Activated CD4-positive, alpha-beta T cell treated with anti-CD3 and anti-CD28 coated beads for 36 hours (primary cell): ENCODE measurements at regions not wholly inside any gene's neighbourhood (a gene's known extent, or its start where the extent isn't known, plus 50 kb on each side); places are given as distances from the start of the nearest gene placed in this dataset.
"Not testable (repeated sequence)": the region's sequence is repeated elsewhere in the genome, so short reads cannot be mapped to it uniquely, and the experiment has no call there.

Experiments used
- ATAC-seq: fragments of 200-7000 bp; cut with Tn5 transposase; one replicate; pipeline ENCODE4 v1.10.0; 2021; ENCODE audit warnings: mild to moderate bottlenecking, moderate library complexity
- CTCF ChIA-PET: fragments of 350-600 bp; sonication (Branson Sonifier 250); formaldehyde crosslinking; loops from one replicate; lab custom pipeline; 2021; ENCODE audit warnings: antibody characterized with exemption; lab: Charles Lee
- POLR2A ChIA-PET: fragments of 350-600 bp; sonication (Branson Sonifier 250); formaldehyde crosslinking; loops from one replicate; lab custom pipeline; 2021; ENCODE audit warnings: antibody characterized with exemption, inconsistent platforms; lab: Charles Lee
- DNase-seq: peaks from one replicate; pipeline ENCODE4 v3.0.0-alpha.2; 2020
- H3K27ac Mint-ChIP-seq: one replicate; pipeline ENCODE4 v1.8.0; 2021; ENCODE audit warnings: mixed read lengths
- H3K27me3 Mint-ChIP-seq: one replicate; pipeline ENCODE4 v1.8.0; 2021; ENCODE audit warnings: mixed read lengths
- H3K36me3 Mint-ChIP-seq: one replicate; pipeline ENCODE4 v1.8.0; 2021; ENCODE audit warnings: low read depth, mixed read lengths
- H3K4me1 Mint-ChIP-seq: one replicate; pipeline ENCODE4 v1.8.0; 2021; ENCODE audit warnings: mixed read lengths
- H3K4me3 Mint-ChIP-seq: one replicate; pipeline ENCODE4 v1.8.0; 2021; ENCODE audit warnings: mild to moderate bottlenecking, moderate library complexity, mixed read lengths
- H3K9me3 Mint-ChIP-seq: one replicate; pipeline ENCODE4 v1.8.0; 2021; ENCODE audit warnings: low read depth, mixed read lengths
- intact Hi-C, 2 experiments: fragments of 100-400 bp; cut with DNase I in 1 of 2; cut with micrococcal nuclease in 1 of 2; formaldehyde crosslinking; loops; one replicate each; pipeline versions ENCODE4 v1.14.2 to v1.15.1; 2022 to 2024; cut with DNase I, micrococcal nuclease

DNA sequence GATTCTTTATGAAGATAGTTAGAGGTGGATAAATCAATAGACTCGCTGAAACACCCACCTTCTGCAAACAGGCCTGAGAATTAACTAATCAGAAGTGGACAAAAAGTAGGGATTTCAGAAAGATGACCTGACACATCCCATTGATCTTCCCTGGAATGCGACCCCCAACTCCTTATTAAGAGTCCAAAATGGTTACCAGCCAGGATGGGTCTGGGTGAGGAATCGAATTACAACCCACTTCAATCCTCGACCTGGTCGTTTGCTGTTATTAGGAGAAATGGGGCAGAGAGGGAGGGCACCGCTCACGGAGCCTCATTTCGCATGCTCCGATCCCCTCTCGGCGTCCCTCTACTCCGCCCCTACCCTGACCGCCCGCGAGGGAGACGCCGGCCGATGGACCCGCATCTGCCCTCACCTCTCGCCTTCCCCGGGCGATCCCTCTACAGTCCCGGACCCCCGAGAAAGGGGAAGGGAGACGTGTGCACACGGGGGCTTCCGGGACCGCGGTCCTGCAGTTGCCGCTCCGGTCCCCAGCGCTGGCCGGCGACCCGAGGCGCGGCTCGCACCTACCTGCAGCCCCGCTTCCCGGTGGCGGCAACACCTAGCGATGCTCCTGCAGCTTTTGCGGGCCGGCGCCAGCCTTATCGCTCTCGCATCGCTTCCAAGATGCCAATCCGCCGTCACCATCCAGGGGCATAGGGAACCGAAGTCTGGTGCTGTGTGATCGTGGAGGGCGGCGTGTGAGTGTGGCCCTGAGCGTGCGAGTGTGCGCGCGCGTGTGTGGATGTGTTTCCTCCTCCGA, 69.3 kb upstream of the USP15 start:
- ChIA-PET POLR2A (interaction anchor here (0.5 kb wide), 1 partner anchor 19 kb away, joined by 3 read pairs; no protein-coding TSS in a partner anchor), CTCF (interaction anchor here (0.6 to 1.2 kb wide), 5 partner anchors 11 to 69 kb away, joined by 3 to 5 read pairs (median 4); partner anchors contain the start of gene USP15)
- peaks cover 22% of the 10 kb centered on the region for H3K4me1 Mint-ChIP-seq
- ATAC-seq (no peak), DNase-seq (peak; percentile 36)
- peak overlapping the region; percentile 71 for H3K4me3 Mint-ChIP-seq
- no peaks in the 10 kb centered on the region for H3K9me3 Mint-ChIP-seq
- H3K27me3 Mint-ChIP-seq: peaks cover 38% of the 10 kb centered on the region
- intact Hi-C loops: loop anchor here (5.0 to 10.0 kb wide), 3 partner anchors 69 to 536 kb away; no protein-coding TSS in a partner anchor
- H3K36me3 Mint-ChIP-seq: no peaks in the 10 kb centered on the region
- H3K27ac Mint-ChIP-seq: no peak overlapping the region

DNA sequence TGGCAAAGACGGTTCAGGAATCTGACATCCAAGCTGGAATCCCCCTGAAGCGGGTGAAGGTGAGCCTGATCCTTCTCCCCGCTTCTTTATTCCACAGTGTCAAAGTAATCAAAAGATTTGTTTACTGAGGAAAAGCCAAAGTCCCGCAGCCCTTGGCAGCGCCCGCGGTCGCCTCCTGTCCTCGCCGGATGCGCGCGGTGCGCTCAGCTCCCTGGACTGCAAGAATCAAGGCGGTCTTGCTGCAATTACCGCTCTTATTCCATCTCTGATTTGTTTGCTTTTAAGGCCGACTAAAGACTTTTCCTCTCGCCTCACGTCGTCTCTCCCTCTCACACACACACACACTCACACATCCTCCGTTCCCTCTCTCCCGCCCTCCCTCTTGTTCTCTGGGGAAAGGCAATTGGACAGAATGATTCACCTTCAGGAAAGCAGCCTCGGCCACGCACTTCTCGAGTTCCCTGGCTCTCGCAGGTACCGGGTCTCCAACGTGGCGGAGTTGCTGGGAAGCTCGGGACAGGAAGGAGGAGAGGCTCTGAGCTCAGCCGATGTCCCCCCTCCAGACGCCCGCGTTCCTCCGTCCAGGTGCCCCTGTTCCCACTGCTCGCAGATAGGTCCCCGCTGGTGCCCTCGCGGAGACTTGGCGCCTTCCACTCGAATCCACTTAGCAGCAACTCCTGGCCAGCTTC, 68.6 kb upstream of the USP15 start:
- no peaks in the 10 kb centered on the region for H3K9me3 Mint-ChIP-seq
- intact Hi-C loops: loop anchor here (2.0 to 10.0 kb wide), 5 partner anchors 69 to 537 kb away; no protein-coding TSS in a partner anchor
- H3K4me1 Mint-ChIP-seq: peaks cover 22% of the 10 kb centered on the region
- H3K27ac Mint-ChIP-seq: peak overlapping the region; percentile 42
- peak overlapping the region; percentile 71 for H3K4me3 Mint-ChIP-seq
- CTCF ChIA-PET: interaction anchor here (0.6 to 2.5 kb wide), 9 partner anchors 10 to 328 kb away, joined by 3 to 16 read pairs (median 4); no protein-coding TSS in a partner anchor
- POLR2A ChIA-PET: interaction anchor here (0.5 kb wide), 1 partner anchor 18 kb away, joined by 3 read pairs; no protein-coding TSS in a partner anchor
- H3K27me3 Mint-ChIP-seq: peaks cover 38% of the 10 kb centered on the region
- DNase-seq (peak; percentile 51), ATAC-seq (peak; percentile 29)
- H3K36me3 Mint-ChIP-seq: no peaks in the 10 kb centered on the region

DNA sequence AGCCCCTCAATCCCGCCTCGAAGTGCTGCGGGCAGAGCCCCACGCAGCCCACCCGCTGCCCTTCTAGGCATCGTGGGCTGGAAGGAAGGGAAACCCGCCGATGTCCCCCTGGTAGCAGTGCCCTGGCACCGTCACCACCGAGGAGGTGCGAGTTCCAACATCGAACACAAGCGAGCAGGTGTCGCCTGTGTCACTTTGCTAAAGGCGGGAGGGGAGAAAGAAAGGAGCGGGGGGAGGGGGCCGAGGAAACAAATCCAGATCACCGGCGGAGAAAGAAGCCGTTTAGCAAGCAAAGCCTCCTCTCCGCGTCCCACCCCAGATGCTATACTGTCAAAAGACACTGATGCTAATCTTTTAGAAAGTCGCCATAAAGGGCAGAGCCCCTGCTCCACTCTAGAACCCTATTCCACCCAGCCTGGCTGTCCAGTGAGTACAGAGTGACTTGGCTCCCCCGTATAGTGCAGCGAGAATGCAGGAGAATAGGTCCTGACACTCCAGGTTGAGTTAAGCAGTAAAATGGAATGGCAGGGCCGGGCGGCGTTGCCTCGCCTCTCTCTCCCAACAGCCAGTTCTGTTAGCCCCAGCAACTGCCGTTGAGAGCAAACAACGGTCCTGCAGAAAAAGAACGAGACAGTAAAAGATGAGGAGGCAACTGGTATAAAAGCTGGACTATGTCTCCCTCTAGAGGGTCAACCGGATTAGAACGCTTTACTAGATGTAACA, 67.9 kb upstream of the USP15 start:
- DNase-seq: peak; percentile 62
- H3K4me1 Mint-ChIP-seq: peaks cover 22% of the 10 kb centered on the region
- intact Hi-C loops: loop anchor here (2.0 to 10.0 kb wide), 5 partner anchors 70 to 538 kb away; no protein-coding TSS in a partner anchor
- ATAC-seq: peak; percentile 86
- ChIA-PET POLR2A (no interaction called here), CTCF (interaction anchor here (0.6 to 2.5 kb wide), 12 partner anchors 8 to 243 kb away, joined by 3 to 16 read pairs (median 4); no protein-coding TSS in a partner anchor)
- H3K4me3 Mint-ChIP-seq: peak overlapping the region; percentile 71
- H3K27ac Mint-ChIP-seq: no peak overlapping the region
- peaks cover 36% of the 10 kb centered on the region for H3K27me3 Mint-ChIP-seq
- H3K36me3 Mint-ChIP-seq: no peaks in the 10 kb centered on the region
- no peaks in the 10 kb centered on the region for H3K9me3 Mint-ChIP-seq

DNA sequence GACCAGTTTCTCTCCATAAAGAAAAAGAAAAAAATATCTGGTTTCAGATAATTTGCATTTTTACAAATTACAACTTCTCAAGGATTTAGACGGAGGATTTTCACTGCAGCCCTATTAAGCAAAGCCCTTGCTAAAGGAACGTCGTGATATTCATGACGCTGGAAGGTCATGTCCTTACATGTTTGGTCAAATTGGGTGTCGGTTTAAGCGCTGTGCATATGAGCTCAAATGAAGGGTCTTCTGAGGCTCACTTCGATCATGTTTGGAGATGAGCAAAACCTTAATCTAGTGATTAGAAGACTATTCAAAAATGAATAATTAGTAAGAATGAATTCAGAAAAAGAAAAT, 67.3 kb upstream of the USP15 start:
- intact Hi-C loops: loop anchor here (2.0 to 10.0 kb wide), 5 partner anchors 70 to 538 kb away; no protein-coding TSS in a partner anchor
- Mint-ChIP-seq H3K4me1 (peaks cover 22% of the 10 kb centered on the region), H3K9me3 (no peaks in the 10 kb centered on the region), H3K4me3 (peak overlapping the region; percentile 71), H3K36me3 (no peaks in the 10 kb centered on the region), H3K27ac (no peak overlapping the region), H3K27me3 (peaks cover 36% of the 10 kb centered on the region)
- ChIA-PET CTCF (interaction anchor here (0.7 to 2.5 kb wide), 14 partner anchors 9 to 784 kb away, joined by 3 to 16 read pairs (median 4); no protein-coding TSS in a partner anchor), POLR2A (no interaction called here)
- no peak for DNase-seq
- ATAC-seq: no peak

DNA sequence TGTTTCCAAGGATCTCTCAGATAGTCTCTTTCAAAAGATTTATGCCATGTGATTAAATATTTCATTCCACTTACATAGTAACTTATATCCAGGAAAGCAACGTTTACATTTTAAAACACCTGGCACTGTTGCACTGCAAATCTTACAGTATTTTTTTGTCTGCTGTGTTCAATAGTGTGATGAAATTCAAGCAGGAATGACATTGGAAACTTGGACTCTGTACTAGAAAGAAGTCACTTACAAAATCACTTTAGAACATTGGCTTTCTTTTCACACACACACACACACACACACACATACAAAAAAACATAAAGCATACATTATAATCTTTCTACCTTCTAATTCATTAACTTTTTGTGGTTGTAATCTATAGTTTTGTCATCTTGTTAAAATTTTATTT, 66.2 kb upstream of the USP15 start:
- no peak for DNase-seq
- H3K27me3 Mint-ChIP-seq: peaks cover 34% of the 10 kb centered on the region
- H3K9me3 Mint-ChIP-seq: no peaks in the 10 kb centered on the region
- H3K27ac Mint-ChIP-seq: no peak overlapping the region
- intact Hi-C loops: loop anchor here (5.0 to 10.0 kb wide), 3 partner anchors 72 to 539 kb away; no protein-coding TSS in a partner anchor
- H3K36me3 Mint-ChIP-seq: no peaks in the 10 kb centered on the region
- no peak overlapping the region for H3K4me3 Mint-ChIP-seq
- ChIA-PET POLR2A (interaction anchor here (0.6 kb wide), 1 partner anchor 14 kb away, joined by 14 read pairs; no protein-coding TSS in a partner anchor), CTCF (interaction anchor here (0.5 to 2.5 kb wide), 14 partner anchors 9 to 955 kb away, joined by 3 to 16 read pairs (median 4); no protein-coding TSS in a partner anchor)
- peaks cover 22% of the 10 kb centered on the region for H3K4me1 Mint-ChIP-seq
- ATAC-seq: no peak

DNA sequence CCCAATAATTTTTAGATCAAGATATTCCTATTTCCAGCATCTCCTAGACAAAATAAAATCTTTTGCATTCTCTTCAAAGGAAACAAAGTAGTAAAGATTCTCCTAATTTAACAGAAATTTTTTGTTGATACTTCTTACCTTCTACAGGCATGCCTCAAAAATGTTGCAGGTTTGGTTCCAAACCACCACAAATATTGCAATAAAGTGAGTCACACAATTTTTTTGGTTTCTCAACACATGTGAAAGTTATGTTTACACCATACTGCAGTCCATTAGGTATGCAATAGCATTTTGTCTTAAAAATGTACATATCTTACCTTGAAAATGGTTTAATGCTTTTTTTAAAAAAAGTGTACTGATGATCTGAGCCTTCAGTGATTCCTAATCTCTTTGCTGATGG, 65.6 kb upstream of the USP15 start:
- POLR2A ChIA-PET: no interaction called here
- Mint-ChIP-seq H3K36me3 (no peaks in the 10 kb centered on the region), H3K27me3 (peaks cover 30% of the 10 kb centered on the region), H3K27ac (no peak overlapping the region), H3K4me3 (no peak overlapping the region), H3K9me3 (no peaks in the 10 kb centered on the region), H3K4me1 (peaks cover 22% of the 10 kb centered on the region)
- intact Hi-C loops: loop anchor here (5.0 to 10.0 kb wide), 3 partner anchors 72 to 540 kb away; no protein-coding TSS in a partner anchor
- DNase-seq (no peak), ATAC-seq (no peak)
- CTCF ChIA-PET: interaction anchor here (2.2 kb wide), 1 partner anchor 16 kb away, joined by 10 read pairs; no protein-coding TSS in a partner anchor

DNA sequence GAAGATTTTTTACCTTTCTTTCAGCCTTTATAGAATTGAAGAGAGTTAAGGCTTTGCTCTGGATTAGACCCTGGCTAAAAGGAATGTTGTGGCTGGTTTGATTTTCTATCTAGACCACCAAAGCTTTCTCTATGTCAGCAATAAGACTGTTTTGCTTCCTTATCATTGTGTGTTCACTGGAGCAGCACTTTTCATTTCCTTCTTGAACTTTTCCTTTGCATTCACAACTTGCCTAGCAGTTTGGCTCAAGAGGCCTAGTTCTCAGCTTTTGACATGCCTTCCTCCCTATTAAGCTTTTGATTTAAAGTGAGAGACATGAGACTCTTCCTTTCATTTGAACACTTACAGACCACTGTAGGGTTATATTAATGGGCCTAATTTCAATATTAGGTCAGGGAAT, 64.1 kb upstream of the USP15 start:
- intact Hi-C loops: loop anchor here (10.0 kb wide), 2 partner anchors 191 to 541 kb away; no protein-coding TSS in a partner anchor

DNA sequence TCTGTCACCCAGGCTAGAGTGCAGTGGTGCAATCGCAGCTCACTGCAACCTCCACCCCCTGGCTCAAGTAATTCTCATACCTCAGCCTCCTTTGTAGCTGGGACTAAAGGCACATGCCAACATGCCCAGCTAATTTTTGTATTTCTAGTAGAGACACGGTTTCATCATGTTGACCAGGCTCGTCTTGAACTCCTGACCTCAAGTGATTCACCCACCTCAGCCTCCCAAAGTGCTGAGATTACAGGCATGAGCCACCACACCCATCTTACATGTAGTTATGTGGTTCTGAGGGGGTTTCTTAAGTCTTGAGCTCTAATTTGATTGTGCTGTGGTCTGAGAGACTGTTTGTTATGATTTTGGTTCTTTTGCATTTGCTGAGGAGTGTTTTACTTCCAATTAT, 57.3 kb upstream of the USP15 start:
- H3K36me3 Mint-ChIP-seq, H3K4me3 Mint-ChIP-seq, H3K4me1 Mint-ChIP-seq, intact Hi-C loops, H3K27me3 Mint-ChIP-seq, POLR2A ChIA-PET, H3K27ac Mint-ChIP-seq, ATAC-seq, DNase-seq: not testable (repeated sequence)
- CTCF ChIA-PET: interaction anchor here (0.6 to 3.1 kb wide), 4 partner anchors 9 to 592 kb away, joined by 3 to 12 read pairs (median 3); no protein-coding TSS in a partner anchor
- peaks cover 23% of the 10 kb centered on the region for H3K9me3 Mint-ChIP-seq

More for the DNA sequence above, 64.1 kb upstream of the USP15 start:
- Mint-ChIP-seq H3K9me3 (peaks cover 8% of the 10 kb centered on the region), H3K27me3 (peaks cover 16% of the 10 kb centered on the region), H3K4me3 (no peak overlapping the region), H3K27ac (no peak overlapping the region), H3K36me3 (no peaks in the 10 kb centered on the region), H3K4me1 (peaks cover 12% of the 10 kb centered on the region)
- ATAC-seq (no peak), DNase-seq (no peak)
- ChIA-PET CTCF (interaction anchor here (0.8 to 2.2 kb wide), 5 partner anchors 8 to 72 kb away, joined by 3 to 10 read pairs (median 3); no protein-coding TSS in a partner anchor), POLR2A (no interaction called here)

DNA sequence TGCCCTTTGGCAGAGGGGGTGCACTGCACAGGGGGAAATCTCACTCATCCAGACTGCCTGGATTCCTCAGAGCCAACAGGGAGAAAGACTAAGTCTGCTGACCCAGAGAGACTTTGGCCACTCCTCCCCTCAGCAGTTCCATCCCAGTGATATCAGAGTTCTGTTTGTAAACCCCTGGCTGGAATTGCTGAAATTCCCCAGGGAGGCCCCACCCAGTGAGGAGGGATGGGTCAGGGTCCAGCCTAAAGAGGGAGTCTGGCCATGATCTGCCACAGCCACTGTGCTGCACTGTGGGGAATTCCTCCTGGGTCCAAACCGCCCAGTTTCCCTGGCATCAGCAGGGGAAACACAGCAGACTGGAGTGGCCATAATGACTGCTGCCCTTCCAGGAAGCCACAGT, 54.9 kb upstream of the USP15 start:
- H3K9me3 Mint-ChIP-seq: peaks cover 21% of the 10 kb centered on the region
- no peaks in the 10 kb centered on the region for H3K27me3 Mint-ChIP-seq
- H3K4me1 Mint-ChIP-seq: peaks cover 6% of the 10 kb centered on the region
- peaks cover 2% of the 10 kb centered on the region for H3K36me3 Mint-ChIP-seq
- ChIA-PET POLR2A (no interaction called here), CTCF (no interaction called here)
- ATAC-seq (no peak), DNase-seq (no peak)
- no peak overlapping the region for H3K4me3 Mint-ChIP-seq
- intact Hi-C loops: no loop called here
- no peak overlapping the region for H3K27ac Mint-ChIP-seq

DNA sequence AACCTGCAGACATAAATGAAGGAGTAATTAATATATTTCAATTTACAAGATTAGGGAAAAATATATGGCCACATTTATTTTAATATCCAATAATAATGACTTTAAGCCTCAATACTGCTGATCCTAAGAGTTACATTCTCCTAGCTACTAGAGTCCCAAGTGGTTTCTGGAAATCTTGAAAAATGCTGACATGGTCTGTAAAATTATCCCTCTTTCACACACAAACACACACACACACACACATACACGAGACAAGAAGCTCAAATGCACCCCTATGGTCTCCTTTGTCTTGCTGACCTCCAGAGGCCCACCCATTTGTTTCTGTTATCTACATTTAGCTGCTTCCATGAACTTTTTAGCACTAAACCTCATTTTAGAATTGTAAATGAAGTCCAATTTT, 53.0 kb upstream of the USP15 start:
- ChIA-PET POLR2A (no interaction called here), CTCF (interaction anchor here (1.1 to 2.2 kb wide), 3 partner anchors 9 to 16 kb away, joined by 4 to 9 read pairs (median 4); a partner anchor contains a TSS)
- DNase-seq (no peak), ATAC-seq (no peak)
- H3K9me3 Mint-ChIP-seq: peaks cover 12% of the 10 kb centered on the region
- H3K27me3 Mint-ChIP-seq: no peaks in the 10 kb centered on the region
- no peak overlapping the region for H3K27ac Mint-ChIP-seq
- peaks cover 2% of the 10 kb centered on the region for H3K36me3 Mint-ChIP-seq
- H3K4me1 Mint-ChIP-seq: peaks cover 8% of the 10 kb centered on the region
- intact Hi-C loops: no loop called here
- H3K4me3 Mint-ChIP-seq: no peak overlapping the region
